Neuron (in vitro differentiated cells): ENCODE measurements at regions not wholly inside any gene's neighbourhood (a gene's known extent, or its start where the extent isn't known, plus 50 kb on each side); places are given as distances from the start of the nearest gene placed in this dataset.

Experiments
- H2AFZ ChIP-seq: one replicate; pipeline ENCODE4 v1.6.1; 2013; ENCODE audit warnings: low read depth, mild to moderate bottlenecking, inconsistent platforms, low read length, moderate library complexity
- H3K27me3 ChIP-seq: one replicate; pipeline ENCODE4 v1.6.1; 2013; ENCODE audit warnings: low read length; ENCODE audit not compliant: insufficient read depth
- H3K36me3 ChIP-seq: one replicate; pipeline ENCODE4 v1.6.1; 2013; ENCODE audit warnings: low read length; ENCODE audit not compliant: insufficient read depth
- H3K4me1 ChIP-seq: one replicate; pipeline ENCODE4 v1.6.1; 2013; ENCODE audit warnings: low read length; ENCODE audit not compliant: insufficient read depth
- H3K4me3 ChIP-seq: 2 replicates; pipeline ENCODE4 v1.5.1; 2013; ENCODE audit warnings: mild to moderate bottlenecking, low read length, moderate library complexity
- H3K9me3 ChIP-seq: one replicate; pipeline ENCODE4 v1.6.1; 2013; ENCODE audit warnings: low read length

DNA sequence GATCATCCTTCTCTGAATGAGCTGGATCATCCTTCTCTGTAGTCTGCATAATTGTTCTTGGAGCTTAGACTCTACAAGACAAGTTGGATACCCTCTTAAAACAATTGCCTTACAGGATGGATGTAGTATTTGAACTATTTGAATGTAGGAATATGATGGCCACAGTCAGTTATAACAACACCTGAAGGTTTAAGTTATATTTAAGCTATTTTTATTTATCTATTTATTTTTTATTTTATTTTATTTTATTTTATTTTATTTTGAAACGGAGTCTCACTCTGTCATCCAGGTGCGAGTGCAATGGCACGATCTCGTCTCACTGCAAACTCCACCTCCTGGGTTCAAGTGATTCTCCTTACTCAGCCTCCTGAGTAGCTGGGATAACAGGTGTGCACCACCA is 149.9 kb upstream of the SLIT2 start:
- no peaks in the 10 kb centered on the region for H3K9me3 ChIP-seq
- no peaks in the 10 kb centered on the region for H3K36me3 ChIP-seq
- no peak overlapping the region for H3K4me3 ChIP-seq
- no peaks in the 10 kb centered on the region for H3K4me1 ChIP-seq
- H3K27me3 ChIP-seq, result no peaks in the 10 kb centered on the region
- H2AFZ ChIP-seq, result no peak overlapping the region

DNA sequence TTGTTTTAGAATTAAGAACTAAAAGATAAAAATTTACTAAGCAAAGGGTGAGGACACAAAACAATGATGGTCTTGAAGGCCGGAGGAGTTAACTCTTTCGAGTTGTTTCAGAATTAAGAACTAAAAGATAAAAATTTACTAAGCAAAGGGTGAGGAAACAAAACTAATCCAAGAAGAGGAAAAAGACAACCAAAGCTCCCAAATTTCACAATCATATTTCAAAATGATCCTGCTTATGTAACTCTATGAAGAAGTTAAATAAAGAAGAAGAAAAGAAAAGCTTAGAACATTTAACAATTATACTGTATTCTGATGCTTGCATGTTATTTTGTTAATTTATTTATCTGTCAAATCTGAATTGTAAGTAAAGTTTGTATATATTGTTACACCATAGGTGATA is 154.8 kb upstream of the SLIT2 start:
- H3K36me3 ChIP-seq, result no peaks in the 10 kb centered on the region

DNA sequence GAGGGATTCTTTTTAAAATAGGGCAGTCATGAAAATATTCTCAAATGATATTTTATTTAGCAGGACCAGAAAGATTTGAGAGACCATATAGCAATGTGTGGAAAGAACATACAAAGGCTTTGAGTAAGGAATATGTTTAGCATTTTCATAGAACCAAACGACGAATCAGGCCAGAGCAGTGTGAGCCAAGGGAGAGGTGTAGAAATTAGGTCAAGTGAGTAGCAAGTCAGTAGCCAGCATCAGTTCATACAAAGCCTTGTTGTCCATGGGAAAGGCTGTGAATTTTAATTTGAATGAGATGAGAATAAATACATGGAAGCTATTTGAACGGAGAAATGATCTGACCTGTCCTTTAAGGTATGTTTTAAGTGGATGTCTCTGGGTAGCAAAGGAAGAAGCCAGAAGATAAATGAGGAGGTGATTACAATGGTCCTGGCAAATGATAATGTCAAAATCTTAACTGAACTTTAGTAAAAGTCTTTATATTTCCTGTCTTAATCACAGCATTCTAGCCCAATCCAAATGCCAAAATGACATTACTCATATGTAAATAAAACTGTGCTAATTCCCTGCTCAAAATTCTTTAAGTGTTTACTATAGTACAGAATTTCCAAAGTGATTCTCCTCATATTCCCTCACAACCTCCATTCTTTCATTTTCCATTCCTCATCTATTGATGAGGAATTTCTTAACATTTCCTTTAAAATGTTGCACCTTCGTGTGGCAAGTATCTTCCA is 155.7 kb upstream of the SLIT2 start:
- H3K9me3 ChIP-seq, result no peaks in the 10 kb centered on the region
- no peaks in the 10 kb centered on the region for H3K27me3 ChIP-seq
- H3K36me3 ChIP-seq, result no peaks in the 10 kb centered on the region
- no peak overlapping the region for H2AFZ ChIP-seq
- no peaks in the 10 kb centered on the region for H3K4me1 ChIP-seq
- H3K4me3 ChIP-seq, result no peak overlapping the region

More for the DNA sequence above, 154.8 kb upstream of the SLIT2 start:
- Histone ChIP-seq H3K4me3 (no peak overlapping the region), H2AFZ (no peak overlapping the region), H3K9me3 (no peaks in the 10 kb centered on the region), H3K4me1 (no peaks in the 10 kb centered on the region), H3K27me3 (no peaks in the 10 kb centered on the region)

DNA sequence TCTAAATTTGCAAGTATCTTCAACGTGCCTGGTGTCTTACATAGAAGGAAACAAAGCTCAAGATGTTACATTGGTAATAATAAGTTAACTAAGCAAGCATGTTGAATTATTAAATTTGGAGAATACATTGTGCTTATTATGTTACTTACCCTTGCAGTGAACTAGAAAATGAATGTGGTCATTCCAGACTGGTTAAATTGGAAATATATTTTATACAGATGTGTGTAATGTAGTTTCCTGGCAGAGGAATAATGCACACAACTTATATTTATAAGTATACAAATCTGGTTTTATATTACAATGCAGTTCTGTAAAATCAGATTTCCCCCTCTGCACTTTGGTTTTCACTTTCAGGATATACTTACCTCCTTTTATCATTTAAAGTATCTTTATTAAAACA is 159.9 kb upstream of the SLIT2 start:
- no peak overlapping the region for H2AFZ ChIP-seq
- H3K9me3 ChIP-seq, result no peaks in the 10 kb centered on the region
- H3K36me3 ChIP-seq, result no peaks in the 10 kb centered on the region
- no peaks in the 10 kb centered on the region for H3K27me3 ChIP-seq
- H3K4me1 ChIP-seq, result no peaks in the 10 kb centered on the region
- H3K4me3 ChIP-seq, result no peak overlapping the region

DNA sequence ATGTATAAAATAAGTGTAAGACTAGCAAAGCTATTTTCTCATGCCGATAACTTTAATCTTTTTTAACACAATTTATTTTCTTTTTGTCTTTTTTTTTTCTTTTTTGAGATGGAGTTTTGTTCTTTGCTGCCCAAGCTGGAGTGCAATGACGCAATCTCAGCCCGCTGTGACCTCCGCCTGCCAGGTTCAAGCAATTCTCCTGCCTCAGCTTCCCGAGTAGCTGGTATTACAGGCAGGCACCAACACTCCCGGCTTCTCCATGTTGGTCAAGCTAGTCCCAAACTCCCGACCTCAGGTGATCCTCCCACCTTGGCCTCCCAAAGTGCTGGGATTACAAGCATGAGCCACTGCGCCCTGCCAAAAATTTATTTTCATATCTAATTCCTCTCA is 164.2 kb upstream of the SLIT2 start:
- Histone ChIP-seq H3K4me3 (no peak overlapping the region), H2AFZ (no peak overlapping the region), H3K9me3 (no peaks in the 10 kb centered on the region), H3K4me1 (no peaks in the 10 kb centered on the region), H3K36me3 (no peaks in the 10 kb centered on the region), H3K27me3 (no peaks in the 10 kb centered on the region)

DNA sequence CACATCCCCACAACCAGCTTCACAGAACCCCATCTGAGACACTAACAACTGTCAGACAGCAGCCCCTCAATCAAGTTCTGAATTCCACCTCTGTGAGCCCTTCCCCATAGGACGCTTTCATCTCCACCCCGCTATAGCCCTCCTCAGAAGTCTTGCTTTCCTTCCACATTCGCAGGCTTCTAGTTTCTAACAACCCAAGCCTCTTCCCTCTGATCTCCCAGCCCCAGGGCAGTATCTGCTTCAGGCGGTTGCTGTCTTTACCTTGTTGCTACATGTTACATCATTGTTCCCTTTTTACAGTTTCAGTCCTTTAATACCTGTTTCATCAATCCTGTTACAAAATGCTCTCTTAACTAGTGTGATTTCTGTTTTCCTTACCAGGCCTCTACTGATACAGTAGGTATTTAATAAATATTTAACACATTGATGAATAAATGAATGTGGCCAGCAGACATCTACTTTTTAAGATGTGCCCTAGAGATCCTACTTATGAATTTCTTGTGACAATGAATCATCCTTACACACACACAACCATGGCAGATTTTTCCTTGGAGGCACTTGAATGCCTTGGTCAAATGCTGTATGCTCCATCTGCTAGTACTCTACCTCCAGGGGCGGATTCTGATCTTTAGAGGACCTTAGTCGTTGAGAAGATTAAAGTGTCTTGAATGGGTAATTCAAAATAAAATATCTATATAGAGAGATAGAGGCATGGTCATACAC is 164.7 kb upstream of the SLIT2 start:
- no peaks in the 10 kb centered on the region for H3K9me3 ChIP-seq
- no peak overlapping the region for H2AFZ ChIP-seq
- H3K4me1 ChIP-seq, result no peaks in the 10 kb centered on the region

DNA sequence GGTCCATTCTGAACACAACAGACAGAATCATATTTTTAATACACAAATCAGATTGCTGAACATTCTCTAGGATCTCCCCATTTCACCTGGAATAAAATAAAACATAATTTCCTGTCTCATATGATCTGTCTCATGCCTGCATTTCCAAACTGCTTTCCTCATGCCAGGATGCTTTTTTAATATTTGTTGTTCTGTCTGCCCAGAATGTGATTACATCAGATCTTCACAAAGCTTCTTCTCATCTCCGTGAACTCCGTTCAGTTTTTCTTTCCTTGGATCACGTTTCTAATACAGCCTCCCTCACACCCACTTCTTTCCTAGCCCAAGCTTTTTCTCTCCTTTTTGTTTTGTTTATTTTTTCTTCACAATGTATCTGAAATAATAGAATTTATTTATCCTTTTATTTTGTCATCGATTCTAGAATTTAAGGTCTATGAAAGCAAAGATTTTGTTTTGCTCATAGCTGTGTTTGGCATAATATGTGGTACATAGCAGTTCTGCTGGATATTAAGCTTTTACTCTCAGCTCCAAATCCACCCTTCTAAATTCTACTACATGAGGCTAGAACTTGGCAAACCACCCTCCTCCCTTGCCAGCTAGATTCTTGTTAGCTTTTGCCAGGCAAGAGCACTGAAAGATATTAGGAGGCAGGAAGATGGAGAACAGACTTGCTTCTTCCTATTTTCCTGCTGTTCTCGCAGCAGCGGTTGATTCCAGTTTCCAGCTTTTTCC is 165.5 kb upstream of the SLIT2 start:
- Histone ChIP-seq H2AFZ (no peak overlapping the region), H3K36me3 (no peaks in the 10 kb centered on the region), H3K27me3 (no peaks in the 10 kb centered on the region), H3K4me1 (no peaks in the 10 kb centered on the region), H3K4me3 (no peak overlapping the region), H3K9me3 (no peaks in the 10 kb centered on the region)

More for the DNA sequence above, 164.7 kb upstream of the SLIT2 start:
- Histone ChIP-seq H3K36me3 (no peaks in the 10 kb centered on the region), H3K27me3 (no peaks in the 10 kb centered on the region), H3K4me3 (no peak overlapping the region)

DNA sequence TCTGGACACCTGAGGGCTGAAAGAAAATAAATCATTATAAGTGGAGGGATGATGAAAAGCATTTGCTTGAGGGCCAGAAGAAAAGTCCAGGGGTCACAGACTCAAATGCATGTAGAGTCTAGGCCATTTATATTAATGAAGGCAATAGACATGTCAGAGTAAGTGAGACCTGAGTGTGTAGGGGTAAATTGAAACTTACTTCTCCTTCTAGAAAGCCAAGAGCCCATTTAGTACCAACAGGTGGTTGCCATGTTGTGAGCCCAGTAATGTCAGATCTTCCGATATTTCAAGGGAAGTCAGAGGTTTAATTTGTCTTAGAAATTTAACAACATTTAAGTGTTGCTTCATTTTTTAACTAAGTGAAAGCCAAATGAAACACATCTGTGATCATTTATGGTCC is 166.1 kb upstream of the SLIT2 start:
- H2AFZ ChIP-seq, result no peak overlapping the region
- no peaks in the 10 kb centered on the region for H3K27me3 ChIP-seq
- no peak overlapping the region for H3K4me3 ChIP-seq
- H3K36me3 ChIP-seq, result no peaks in the 10 kb centered on the region
- H3K4me1 ChIP-seq, result no peaks in the 10 kb centered on the region
- H3K9me3 ChIP-seq, result no peaks in the 10 kb centered on the region

DNA sequence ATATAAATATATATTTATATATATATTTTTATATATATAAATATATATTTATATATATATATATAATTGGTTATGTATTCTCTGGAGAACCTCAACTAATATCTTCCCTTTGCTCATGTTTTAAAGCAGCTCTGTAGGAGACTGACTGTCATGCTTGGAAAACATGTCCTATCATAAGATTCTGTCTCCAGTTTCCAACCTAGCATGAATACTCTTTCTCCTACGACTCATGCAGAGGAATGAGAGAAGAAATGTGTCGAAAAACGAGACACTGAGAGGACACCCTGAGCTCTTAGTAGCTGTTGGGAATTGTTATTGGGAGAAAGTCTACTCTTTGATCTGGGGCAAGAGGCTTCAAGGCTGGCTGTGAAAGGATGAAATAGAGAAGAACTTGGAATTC is 166.5 kb upstream of the SLIT2 start:
- Histone ChIP-seq H3K4me1 (no peaks in the 10 kb centered on the region), H3K27me3 (no peaks in the 10 kb centered on the region), H3K9me3 (no peaks in the 10 kb centered on the region), H2AFZ (no peak overlapping the region), H3K4me3 (no peak overlapping the region), H3K36me3 (no peaks in the 10 kb centered on the region)

DNA sequence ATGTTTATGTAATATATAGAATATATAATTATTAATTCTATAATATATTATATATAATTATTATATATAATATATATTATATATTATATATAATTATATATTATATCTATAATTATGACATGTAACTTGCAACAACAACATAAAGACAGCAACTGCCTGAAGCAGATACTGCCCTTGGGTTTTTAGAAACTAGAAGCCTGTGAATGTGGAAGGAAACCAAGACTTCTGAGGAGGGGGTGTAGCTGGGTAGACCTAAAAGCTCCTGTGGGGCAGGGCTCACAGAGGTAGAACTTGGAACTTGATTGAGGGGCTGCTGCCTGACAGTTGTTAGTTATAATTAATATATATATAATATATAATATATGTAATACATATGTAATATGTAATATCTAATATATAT is 167.2 kb upstream of the SLIT2 start:
- no peaks in the 10 kb centered on the region for H3K4me1 ChIP-seq
- no peak overlapping the region for H2AFZ ChIP-seq
- H3K36me3 ChIP-seq, result no peaks in the 10 kb centered on the region
- H3K27me3 ChIP-seq, result no peaks in the 10 kb centered on the region
- H3K9me3 ChIP-seq, result no peaks in the 10 kb centered on the region
- no peak overlapping the region for H3K4me3 ChIP-seq

DNA sequence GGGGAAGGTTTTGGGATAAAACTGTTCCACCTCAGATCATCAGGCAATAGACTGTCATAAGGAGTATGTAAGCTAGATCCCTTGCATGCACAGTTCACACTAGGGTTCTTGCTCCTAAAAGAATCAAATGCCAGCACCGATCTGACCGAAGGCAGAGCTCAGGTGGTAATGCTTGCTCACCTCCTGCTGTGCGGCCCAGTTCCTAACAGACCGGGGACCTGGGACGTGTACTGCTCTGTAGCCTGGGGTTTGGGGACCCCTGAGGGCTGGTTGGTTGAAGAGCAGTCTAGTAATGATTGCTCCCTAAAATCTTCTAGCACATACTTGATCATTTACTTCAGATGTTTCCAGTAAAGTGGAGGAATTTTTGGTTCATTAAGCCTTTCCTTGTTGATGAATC is 173.1 kb upstream of the SLIT2 start:
- no peak overlapping the region for H2AFZ ChIP-seq
- no peaks in the 10 kb centered on the region for H3K9me3 ChIP-seq
- H3K27me3 ChIP-seq, result no peaks in the 10 kb centered on the region
- H3K4me1 ChIP-seq, result no peaks in the 10 kb centered on the region
- no peaks in the 10 kb centered on the region for H3K36me3 ChIP-seq
- no peak overlapping the region for H3K4me3 ChIP-seq

DNA sequence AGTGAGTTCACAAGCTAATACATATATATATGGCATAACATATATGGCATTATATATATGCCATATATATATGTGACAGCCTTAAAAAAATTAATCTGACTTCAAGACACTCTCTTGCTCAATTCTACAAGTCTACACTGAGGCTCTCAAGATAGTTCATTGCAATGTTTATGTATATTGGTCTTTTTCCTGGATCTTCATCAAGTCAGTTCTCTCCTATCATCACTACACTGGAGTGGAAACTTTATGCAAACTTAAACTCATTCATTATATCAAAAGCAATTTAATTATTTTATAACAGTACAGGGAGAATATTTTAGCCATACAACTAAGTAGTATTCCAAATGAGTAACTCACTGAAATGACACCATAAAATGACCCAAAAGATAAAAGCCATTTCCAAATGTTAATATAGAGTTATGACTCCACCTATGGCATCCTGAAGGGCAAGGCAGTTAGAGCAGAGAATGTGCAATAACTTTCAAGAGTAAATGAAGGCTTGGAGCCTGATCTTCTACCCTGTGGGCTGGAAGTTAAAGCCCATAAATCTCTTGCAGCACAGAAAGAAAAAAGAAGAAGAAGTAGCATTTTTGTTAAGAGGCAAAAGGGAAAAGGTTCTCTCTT is 176.3 kb upstream of the SLIT2 start:
- Histone ChIP-seq H3K27me3 (no peaks in the 10 kb centered on the region), H2AFZ (no peak overlapping the region), H3K9me3 (no peaks in the 10 kb centered on the region), H3K4me1 (no peaks in the 10 kb centered on the region), H3K4me3 (no peak overlapping the region), H3K36me3 (no peaks in the 10 kb centered on the region)

DNA sequence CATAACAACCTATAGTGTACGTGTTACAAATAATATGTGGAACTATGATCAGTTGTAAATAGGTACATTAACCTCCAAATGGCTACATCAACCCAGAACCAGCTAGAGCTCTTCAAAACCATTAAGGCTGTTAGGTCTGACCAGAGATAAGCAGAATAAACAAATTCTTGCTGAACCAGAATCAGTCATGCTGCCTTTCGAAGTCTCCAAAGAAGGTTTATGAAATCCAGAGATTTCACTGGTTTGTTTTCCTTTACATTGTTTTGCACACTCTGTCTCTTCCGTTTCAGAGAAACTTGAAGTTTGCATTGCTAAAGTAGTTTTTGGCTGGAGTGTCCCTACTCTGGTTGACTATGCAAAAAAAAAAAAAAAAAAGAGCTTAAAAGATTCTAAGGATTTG is 177.3 kb upstream of the SLIT2 start:
- Histone ChIP-seq H3K9me3 (no peaks in the 10 kb centered on the region), H3K36me3 (no peaks in the 10 kb centered on the region), H3K27me3 (no peaks in the 10 kb centered on the region), H3K4me1 (no peaks in the 10 kb centered on the region), H2AFZ (no peak overlapping the region), H3K4me3 (no peak overlapping the region)
